GM21786 (cell line): ENCODE measurements at regions not wholly inside any gene's neighbourhood (a gene's known extent, or its start where the extent isn't known, plus 50 kb on each side); places are given as distances from the start of the nearest gene placed in this dataset.
A peak's percentile ranks its signal among the peaks of the same experiment; 100 is the strongest.
"Not testable (repeated sequence)": the region's sequence is repeated elsewhere in the genome, so short reads cannot be mapped to it uniquely, and the experiment has no call there.

Experiments
- ATAC-seq: cut with Tn5 transposase; IDR thresholded peaks from one replicate; pipeline ENCODE4 v1.9.1; 2021; ENCODE audit not compliant: unreplicated experiment

DNA sequence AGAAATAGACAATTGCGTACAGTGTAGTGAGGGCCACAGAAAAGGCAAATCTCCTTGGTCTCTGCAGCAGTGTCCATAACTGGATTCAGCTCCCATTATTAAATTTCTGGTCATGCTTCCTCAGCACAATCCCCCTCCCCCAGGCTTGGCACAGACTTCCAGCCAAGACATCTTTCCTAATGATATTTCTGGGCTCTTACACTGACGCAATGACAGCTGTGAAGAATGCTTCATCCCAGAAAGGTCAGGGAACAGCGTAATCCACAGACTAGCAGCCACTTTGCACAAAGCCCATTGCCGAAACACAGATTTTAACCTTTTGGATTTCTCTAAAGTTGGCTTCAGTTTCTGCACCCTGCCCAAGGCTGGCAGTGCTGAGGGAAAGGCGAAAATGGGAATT is 597.6 kb upstream of the CPEB2 start:
- ATAC-seq, result no peak

DNA sequence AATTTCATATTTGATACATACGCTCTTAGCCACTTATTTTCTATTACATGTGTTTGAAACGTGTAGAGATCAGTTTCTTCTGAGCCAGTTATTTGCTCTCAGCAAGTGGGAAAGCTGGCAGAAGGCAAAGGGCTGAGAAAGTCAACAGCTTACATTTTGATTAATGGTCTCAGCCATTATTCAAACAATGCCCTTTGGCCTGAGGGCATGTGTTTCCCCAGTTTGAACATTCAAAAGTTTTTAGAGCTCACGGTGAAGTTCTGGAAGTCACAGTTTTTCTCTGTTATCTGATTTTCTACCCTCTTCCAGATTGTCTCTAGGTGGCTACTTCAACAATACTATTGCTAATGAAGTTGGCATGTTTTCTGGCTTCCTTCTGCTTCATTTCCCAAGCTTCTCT is 591.8 kb upstream of the CPEB2 start:
- no peak for ATAC-seq

DNA sequence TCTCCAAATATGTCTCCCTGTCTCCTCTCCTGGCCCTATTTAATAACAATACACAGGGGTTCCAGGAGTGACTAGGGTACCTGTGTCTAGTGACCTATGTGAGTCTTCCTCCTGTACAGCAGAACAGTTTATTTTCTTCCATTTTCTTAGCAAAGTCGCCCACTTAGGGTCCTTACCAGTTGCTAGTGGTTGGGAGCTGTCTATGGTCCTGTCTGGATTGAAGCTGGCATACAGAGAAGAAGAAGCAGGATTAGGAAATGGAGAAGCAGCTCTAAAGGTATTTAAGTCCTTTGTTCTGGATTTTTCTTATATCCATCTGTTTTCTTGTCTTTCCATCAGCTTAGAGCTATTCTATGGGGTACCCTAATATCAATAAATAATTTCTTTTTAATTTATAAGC is 587.1 kb upstream of the CPEB2 start:
- no peak for ATAC-seq

DNA sequence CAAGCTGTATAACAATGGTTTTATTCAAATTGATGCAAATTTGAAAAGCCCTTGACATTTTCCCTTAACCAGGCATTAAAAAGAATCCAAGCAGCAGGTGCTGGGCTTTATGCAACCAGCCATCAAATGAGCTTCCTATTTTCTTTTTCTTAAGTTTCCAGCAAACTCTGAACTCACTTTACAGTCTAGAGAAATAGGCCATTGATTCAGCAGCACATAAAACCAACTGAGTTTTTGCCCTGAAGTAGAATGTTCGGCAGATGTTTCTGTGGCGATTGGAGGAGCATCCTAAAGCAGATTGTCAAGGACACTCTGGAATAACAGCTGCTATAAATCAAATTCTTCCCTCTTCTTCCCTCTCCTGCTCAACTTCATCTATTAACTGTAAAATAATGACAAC is 582.8 kb upstream of the CPEB2 start:
- ATAC-seq, result no peak

DNA sequence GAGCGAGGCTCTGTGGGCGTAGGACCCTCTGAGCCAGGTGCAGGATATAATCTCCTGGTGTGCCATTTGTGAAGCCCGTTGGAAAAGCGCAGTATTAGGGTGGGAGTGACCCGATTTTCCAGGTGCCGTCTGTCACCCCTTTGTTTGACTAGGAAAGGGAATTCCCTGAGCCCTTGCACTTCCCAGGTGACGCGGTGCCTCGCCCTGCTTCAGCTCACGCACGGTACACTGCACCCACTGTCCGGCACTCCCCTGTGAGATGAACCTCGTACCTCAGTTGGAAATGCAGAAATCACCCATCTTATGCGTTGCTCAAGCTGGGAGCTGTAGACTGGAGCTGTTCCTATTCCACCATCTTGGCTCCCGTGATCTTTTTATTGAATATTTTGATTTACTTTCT is 576.0 kb upstream of the CPEB2 start:
- ATAC-seq, result not testable (repeated sequence)

DNA sequence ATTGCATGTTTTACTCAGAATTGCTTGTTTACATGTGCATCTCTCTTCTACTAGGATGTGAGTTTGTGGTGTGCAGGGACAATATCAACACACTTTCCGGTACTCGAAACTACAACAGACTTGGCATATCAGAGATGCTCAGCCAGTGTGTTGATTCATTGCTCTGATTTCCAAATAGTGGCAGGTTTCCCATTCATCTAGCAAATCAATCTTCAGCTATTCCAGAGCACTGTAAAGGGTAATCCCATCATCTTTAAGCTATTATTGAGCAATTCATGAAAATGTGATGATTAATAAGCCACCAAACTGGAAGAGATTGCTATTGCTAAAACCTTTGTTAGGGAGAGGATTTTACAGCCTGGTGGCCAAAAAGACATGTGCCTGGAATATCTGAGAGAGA is 574.2 kb upstream of the CPEB2 start:
- no peak for ATAC-seq

DNA sequence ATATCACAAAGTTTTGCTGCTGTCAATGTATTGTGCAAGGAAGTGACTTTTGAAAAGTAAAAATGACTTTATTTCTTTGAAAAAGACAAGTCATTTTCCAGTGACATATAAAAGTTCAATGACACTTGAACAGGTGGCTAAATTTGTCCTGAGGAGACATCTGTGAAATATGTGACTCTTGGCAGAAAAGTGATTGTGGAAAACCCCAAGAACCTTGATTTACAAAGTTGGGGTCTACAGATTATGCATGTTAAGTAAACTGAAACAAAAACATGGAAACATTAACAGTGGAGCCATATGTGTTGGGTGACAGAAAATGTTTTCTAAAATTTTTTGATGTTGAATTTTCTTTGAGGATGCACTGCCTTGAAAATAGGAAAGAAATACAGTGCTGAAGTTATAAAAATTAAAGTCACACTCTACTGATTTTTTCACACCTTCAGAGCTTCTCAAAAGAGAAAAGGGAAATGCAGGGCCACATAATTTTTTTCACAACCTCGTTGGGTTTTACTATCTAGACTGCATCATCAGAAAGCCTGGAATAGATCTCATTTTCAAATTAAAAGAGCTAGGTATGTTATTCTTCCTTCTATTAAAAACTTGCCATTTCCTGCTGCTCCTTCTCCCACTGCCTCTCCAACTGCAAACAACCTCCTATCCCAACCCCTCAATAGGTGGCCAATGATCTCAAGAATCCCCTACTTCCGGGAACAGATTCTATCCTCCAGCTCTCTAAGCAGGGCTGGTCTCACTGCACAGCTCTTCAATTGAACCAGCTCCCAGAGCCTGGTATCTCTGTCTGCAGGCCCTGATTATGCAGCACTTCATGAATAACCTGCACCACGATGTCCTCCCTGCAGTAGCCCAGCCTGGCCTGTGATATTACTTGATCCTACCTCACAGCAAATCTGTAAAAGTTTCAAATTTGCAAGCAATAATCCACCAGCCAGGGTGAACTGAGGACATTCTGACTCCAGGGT is 570.8 kb upstream of the CPEB2 start:
- peak; percentile 69 for ATAC-seq

DNA sequence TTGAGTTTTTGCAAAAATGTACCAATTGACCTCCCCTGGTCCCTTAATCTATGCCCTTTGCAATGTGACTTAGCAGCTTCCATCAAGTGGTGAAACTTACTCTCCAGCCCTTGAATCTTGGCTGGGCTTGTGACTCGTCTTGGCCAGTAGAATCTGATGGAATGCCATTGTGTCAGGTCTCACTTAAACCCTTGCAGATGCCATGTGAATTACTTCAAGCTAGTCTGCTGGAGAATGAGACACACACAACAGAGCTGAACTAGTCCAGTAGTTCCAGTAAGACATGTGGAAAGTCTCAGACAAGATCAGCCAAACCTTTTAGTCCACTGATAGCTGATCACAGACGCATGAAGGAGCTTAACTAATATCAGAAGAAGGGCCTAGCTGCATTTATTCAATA is 567.8 kb upstream of the CPEB2 start:
- ATAC-seq, result no peak

DNA sequence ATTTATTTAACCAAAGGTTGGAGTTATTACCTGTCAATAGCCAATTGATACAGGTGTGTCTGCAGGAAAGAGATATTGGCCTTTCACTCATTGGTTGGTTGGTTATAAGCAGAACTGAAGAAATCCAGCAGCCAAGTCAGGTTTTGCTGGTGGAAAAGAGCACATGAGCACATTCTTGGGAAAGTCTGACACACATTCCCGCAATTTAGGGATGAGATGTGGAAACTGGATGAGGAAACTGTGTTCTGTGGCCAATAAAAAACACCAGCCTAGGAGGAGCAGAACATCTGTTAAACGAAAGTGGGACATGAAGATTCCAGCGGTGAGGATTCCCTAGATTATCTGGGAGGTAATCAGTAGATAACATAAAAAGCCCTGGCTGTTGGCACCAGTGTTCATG is 567.4 kb upstream of the CPEB2 start:
- no peak for ATAC-seq

DNA sequence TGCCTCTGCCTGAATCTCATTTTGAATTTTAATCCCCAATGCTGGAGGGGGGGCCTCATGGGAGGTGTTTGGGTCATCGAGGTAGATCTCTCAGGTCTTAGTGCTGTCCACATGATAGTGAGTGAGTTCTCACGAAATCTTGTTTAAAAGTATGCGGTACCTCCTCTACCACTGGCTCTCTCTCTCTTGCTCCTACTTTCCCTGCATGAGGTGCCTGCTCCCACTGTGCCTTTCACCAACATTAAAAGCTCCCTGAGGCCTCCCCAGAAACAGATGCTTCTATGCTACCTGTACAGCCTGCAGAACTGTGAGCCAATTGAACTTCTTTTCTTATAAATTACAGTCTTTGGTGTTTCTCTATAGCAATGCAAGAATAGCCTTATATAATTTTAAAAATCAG is 560.7 kb upstream of the CPEB2 start:
- ATAC-seq, result no peak

DNA sequence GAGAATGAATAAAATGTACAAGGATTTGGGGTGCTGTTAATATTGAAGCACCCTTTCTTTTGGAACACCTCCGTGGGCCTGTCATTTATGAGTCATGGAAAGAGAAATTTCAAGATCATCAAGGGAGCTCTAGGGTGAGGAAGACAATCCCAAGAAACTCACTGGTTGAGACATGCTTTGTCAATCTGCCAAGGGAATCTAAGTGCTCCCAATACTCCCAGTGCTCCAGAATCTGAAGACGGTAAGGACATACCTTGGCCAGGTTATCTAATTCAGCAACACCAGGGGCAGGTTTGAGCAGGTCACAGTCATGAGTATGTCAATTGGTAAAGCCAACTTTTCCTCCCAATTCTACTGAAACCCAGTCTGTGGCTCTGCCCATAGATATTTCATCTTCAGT is 556.4 kb upstream of the CPEB2 start:
- no peak for ATAC-seq

DNA sequence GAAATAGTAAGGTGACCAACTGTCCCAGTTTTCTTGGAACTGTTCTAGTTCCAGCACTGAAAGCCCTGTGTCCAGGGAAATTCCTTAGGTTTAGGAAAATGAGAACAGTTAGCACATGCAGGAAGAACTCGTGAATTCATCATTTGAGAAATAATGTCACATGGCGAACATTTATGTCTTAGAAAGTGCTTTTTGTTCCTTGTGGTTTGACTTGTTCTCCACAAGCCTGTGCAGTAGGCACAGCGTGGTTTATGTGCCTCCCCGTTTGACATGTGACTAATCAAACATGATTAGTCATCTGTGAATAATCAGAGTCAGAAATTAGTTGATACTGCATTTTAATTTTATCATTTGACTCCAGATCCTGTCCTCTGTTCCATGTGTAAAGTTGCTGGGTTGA is 556.0 kb upstream of the CPEB2 start:
- ATAC-seq, result no peak

DNA sequence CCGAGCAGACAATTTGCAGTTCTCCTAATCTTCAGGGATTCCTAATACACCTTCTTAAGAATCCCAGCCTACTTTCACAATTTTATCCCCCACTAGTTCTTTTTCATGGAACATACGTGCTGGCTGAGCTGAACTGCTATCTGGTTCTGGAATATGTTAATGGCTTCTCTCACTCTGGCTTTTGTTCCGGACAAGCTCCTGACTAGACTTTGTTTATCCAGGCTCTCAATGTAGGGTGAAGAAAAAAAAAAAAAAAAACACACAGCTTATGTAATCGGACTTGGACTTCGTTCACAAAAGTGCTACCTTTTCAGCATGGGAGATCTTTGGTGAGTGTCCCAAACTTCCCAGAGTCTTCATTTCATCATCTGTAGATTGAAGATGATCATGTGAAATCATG is 555.4 kb upstream of the CPEB2 start:
- no peak for ATAC-seq

DNA sequence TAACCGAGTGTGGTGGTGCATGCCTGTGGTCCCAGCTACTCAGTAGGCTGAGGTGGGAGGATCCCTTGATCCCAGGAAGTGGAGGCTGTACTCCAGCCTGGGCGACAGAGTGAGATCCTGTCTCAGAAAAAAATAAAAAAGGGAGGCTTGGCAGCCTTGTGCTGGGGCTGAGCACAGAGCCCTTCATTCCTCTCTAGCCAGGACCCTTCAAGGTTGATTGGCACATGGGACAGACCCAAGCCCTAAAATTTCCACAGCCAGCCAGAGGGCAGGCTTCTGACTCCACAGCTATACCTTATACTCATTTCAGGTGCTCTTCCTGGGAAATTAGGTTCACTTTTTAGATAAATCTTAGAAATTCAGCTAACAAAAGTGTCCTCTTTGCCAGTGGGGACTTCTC is 553.0 kb upstream of the CPEB2 start:
- ATAC-seq, result no peak

DNA sequence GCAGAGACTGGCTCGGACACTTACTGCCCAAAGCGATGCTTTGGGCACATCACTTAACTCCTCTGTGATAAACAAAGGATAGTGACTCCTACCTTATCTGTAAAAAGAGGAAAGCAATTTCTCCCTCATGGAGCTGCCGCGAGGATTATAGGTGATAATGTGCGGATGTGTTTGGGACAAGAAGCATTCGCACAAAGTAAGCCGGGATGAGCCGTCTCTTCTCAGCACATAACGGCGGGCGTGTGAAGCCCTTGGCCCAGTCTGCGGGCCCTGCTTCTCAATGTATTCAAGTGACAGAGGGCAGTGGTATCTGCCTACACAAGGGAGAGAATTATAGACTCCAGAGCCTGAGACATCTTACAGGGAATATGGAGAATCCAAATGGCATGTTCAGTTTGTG is 550.3 kb upstream of the CPEB2 start:
- no peak for ATAC-seq

DNA sequence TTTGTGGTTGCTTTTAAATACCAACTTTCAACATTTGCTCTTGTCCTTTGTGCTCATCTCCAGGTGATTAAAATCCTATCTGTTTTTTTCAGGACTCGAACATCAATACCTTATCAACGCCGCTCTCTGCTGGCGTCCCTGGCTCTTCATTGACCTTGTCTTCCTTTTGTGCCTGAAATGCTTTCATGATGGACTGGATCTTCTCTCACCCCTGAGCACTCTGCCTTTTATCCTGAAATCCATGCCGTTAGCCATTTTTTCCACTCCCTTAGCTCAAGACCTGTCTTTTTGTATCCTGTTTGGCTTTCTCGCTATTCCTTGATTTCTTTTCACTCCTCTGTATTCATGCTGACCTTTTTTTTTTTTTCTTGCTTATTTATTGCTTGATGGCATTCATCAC is 549.5 kb upstream of the CPEB2 start:
- no peak for ATAC-seq

DNA sequence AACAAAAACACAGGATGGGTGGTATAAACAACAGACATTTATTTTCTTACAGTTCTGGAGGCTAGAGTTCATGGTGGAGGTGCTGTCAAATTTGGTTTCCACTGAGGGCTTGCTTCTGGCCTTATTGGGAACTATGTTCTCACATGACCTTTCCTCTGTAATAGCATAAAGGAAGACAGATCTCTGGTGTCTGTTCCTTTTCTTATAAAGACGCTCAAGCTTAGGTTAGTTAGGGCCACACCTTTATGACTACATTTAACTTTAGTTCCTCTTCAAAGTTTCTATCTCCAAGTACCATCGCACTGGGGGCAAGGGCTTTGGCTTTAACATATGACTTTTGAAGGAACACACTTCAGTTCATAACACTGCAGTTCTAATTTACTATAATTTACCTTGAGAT is 543.8 kb upstream of the CPEB2 start:
- no peak for ATAC-seq

DNA sequence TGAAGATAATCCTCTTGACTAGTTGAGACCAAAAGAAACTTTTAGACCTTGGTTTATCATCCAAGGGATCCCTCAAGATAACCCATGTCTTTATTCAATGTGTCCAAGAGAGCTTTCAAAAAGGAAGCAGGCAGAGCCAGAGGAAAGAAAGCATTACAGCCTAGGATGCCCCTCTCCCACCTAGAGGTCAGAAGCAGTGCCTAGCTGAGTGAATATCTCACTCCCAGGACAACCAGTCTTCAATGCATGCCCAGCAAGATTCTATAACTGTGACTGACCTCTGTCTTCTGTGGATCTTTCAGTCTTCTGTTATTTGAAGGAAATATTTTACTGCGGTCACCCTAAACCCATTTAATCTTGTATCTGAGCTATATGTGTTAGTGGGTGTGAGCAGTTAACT is 537.2 kb upstream of the CPEB2 start:
- no peak for ATAC-seq

DNA sequence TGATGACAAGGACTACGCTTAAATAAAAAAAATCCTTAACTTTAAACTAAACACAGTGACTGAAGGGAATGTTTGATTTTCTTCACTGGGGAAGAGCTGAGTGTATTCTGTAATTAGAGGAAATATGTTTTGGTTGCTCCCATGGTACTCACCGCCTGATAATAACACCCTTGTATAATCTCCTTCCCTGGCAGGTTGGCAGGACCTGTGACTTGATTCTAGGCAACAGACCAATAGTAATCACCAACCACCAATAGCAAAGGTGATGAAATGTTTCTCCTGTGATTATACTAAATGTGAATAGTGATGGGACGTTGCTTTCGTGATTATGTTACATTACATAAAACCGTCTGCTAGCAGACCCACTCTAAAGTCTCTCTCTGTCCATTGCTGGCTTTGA is 536.8 kb upstream of the CPEB2 start:
- no peak for ATAC-seq

DNA sequence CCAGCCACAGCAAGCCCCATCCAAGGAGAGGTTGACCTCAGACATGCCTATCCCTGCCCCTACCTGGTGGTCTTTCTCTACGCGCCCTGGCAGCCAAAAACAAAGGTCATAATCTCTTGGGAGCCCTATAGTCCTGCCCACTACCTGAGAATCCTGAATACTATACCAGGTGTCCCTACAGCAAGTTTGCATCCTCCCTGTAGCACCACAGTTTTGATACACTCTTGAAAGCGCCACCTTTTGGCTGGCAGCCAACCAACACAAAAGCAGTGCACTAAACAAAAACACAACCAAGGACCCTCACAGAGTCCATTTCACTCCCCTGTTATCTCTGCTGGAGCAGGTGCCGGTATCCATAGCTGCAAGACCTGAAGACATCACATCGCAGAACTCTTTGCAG is 523.8 kb upstream of the CPEB2 start:
- no peak for ATAC-seq

DNA sequence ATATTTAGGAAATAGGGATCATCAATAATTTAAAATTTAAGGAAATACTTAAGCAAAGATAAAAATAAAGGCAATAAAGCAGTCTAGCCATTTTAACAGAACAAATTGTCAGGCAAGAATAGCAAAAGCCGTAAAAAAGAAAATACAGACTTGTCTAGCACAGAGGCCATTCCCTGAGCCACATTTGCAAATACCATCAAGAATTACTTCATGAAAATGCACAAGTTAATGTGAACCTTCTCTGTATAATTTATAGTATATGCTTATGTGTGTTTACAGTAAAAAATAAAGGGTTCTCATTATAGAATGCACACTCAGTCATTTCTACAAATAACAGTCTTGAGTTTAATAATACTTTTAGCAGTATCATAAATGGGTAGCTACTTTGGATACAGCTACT is 505.9 kb upstream of the CPEB2 start:
- ATAC-seq, result no peak

DNA sequence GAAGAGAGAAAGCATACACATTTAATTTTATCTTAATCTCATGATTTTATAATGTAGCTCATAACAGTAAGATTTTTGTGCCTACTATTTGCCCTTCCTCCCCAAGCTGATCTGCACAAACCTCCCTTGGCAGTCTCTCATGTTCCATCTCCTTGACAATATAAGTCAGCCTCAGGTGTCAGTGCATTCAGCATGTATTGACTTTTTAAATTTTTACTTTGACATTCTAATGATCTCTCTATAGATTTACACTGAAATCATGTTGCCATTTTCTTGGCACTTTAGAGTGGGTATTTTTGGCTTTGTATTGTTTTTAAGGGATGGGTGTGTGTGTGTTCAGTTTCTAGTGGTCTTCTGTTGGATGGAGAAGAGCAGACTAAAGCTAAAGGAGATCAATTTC is 505.3 kb upstream of the CPEB2 start:
- ATAC-seq, result no peak

DNA sequence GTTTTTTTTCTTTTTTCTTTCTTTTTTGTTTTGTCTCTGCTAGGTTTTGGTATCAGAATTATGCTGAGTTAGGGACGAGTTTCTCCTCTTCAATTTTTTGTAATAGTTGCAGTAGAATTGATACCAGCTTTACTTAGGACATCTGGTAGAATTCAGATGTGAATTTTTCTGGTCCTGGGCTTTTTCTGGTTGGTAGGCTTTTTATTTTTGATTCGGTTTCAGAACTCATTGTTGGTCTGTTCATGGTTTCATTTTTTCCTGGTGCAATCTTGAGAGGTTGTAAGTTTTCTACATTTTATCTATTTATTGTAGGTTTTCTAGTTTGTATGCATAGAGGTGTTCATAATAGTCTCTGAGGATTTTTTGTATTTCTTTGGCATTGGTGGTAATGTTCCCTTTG is 498.1 kb upstream of the CPEB2 start:
- no peak for ATAC-seq
